ENCODE measurements at regions not wholly inside any gene's neighbourhood (a gene's known extent, or its start where the extent isn't known, plus 50 kb on each side); places are given as distances from the start of the nearest gene placed in this dataset.

DNA sequence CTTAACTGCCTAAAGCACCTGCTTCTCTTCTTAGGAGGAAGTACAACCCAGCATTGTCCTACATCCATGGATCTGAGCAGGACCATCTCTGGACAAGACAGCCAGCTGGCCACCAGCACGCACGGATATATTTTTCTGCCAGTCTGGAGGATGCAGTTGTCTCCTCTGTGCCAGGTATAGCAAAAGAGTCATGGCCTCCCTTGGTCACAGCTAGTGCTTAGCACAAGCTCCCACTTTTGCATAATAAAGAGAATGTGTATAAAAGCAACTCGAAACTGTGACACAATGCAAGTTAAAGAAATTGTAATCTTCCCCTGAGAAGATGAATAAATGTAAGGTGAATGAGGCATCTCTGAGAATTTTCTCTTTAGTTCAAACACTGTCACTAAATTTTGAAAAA is 267.8 kb upstream of the MANEA start:
- no peak for TF ChIP-seq GATA3 (IDR thresholded peaks at IDR 0.05; ENCODE audit: low read depth, low read length)

DNA sequence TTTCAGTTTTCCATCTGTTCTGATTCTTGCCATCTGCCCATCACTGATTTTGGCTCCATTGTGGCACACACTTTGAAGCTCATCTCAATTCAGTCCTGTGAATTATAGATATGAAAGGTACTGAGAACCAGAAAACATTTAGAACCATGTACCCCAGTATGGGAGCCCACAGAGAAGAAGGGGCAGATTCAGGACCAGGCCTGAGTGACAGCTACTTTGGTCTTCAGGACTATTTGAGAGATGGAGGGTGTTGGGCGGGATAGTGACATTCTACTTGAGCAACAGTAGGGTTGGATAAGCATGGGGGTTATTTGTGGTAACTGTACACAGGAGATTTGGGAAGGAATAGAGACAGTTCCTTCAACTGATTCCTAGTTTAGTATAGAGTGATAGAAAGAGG is 259.2 kb upstream of the MANEA start:
- no peak for TF ChIP-seq GATA3 (IDR thresholded peaks at IDR 0.05; ENCODE audit: low read depth, low read length)
- no peak for TF ChIP-seq GATA2 (IDR thresholded peaks at IDR 0.05; ENCODE audit: low read depth, low read length)

DNA sequence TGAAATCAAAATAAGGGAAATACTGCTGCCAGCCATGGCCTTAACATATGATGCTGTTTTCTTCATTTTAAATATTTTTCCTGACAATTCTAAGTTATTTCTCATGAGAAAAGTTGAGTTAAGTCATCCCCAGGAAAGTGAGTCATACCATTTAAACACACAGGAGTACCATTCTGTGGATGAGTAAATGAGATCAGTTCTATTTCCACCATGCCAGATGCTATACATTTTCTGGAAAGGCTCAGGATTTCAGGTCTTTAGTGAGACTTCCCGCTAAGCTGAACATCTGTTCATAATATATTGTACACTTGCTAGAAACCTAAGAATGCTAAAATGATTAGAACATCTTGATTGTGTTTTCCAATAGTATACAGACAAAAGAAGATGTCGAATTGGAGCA is 256.2 kb upstream of the MANEA start:
- TF ChIP-seq GATA2 (IDR thresholded peaks at IDR 0.05; ENCODE audit: low read depth, low read length) (no peak), GATA3 (IDR thresholded peaks at IDR 0.05; ENCODE audit: low read depth, low read length) (no peak)

DNA sequence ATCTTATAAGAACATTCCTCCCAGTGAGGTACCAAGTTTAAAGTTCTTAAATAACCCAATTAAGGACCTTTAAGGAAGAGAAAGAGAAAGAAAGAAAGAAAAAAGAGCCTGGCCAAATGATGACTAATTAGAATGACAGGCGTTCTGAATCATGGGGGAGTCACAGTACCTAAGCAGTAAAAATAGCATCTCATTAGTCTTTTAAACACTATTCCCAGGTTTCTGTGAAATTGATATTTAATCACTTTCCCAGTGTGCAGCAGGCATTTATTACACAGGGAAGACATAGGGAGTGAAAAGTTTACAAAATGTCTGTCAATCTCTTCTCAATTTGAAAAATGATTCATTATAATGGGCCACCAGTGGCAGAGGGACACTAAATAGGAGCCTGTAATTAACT is 251.4 kb upstream of the MANEA start:
- TF ChIP-seq GATA2 (IDR thresholded peaks at IDR 0.05; ENCODE audit: low read depth, low read length) (no peak), GATA3 (IDR thresholded peaks at IDR 0.05; ENCODE audit: low read depth, low read length) (no peak)

DNA sequence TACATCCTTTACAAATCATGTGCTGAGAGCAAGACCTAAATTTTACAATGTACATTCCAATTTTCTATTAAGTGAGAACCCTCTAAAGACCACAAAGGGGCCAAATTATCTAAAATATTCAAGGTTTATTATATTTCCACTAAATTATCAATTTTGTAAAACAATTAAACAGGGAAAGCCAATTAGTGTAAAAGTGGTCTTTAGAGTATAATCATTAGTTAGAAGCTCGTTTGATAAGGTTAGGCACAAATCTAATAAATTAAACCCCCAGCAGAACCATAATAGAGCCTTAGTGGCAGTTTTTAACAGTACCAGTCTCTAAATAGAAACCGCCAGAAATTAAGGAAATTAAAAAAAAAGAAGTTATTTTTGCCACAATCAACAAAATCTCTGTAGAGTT is 249.1 kb upstream of the MANEA start:
- no peak for TF ChIP-seq GATA2 (IDR thresholded peaks at IDR 0.05; ENCODE audit: low read depth, low read length)
- TF ChIP-seq GATA3 (IDR thresholded peaks at IDR 0.05; ENCODE audit: low read depth, low read length) = no peak

DNA sequence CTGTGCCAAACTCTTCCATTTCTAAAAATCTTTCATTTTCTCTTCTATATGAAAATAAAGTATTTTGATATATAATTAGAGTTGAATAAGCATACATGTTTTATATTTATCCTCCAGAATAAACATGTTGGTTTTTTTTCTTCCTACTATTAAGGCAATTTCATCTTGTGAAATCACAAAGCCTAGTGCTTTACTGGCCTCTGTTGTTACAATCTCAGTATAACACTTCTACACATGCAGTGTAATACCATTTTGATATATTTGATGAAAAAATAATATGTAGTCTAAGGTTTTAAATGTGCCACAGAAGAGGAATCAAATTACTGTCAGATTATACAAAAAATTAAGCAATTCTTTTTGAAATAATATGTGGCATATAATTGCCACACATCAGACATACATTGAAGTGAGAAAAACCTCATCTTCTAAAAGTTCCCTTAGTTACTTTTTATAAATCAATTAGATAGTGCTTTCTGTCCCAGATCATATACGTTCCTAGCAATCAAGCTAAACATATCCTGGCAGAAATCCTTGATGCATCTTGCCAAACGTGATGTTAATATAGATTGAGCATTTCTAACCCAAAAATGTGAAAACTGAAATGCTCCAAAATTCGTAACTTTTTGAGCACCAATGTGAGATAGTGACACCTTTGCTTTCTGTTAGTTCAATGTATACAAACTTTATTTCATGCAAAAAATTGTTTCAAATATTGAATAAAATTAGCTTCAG is 225.1 kb upstream of the MANEA start:
- no peak for TF ChIP-seq GATA3 (IDR thresholded peaks at IDR 0.05; ENCODE audit: low read depth, low read length)
- no peak for TF ChIP-seq GATA2 (IDR thresholded peaks at IDR 0.05; ENCODE audit: low read depth, low read length)

DNA sequence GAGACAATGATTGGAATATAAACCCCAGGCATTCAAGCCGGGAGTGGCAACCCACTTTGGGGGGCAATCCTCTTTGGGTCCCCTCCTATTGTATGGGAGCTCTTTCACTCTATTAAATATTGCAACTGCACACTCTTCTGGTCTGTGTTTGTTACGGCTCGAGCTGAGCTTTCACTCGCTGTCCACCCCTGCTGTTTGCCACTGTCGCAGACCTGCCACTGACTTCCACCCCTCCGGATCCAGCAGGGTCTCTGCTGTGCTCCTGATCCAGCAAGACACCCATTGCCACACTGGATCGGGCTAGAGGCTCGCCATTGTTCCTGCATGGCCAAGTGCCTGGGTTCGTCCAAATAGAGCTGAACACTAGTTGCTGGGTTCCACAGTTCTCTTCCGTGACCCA is 222.8 kb upstream of the MANEA start:
- TF ChIP-seq GATA3 (IDR thresholded peaks at IDR 0.05; ENCODE audit: low read depth, low read length) = no peak
- TF ChIP-seq GATA2 (IDR thresholded peaks at IDR 0.05; ENCODE audit: low read depth, low read length) = no peak

DNA sequence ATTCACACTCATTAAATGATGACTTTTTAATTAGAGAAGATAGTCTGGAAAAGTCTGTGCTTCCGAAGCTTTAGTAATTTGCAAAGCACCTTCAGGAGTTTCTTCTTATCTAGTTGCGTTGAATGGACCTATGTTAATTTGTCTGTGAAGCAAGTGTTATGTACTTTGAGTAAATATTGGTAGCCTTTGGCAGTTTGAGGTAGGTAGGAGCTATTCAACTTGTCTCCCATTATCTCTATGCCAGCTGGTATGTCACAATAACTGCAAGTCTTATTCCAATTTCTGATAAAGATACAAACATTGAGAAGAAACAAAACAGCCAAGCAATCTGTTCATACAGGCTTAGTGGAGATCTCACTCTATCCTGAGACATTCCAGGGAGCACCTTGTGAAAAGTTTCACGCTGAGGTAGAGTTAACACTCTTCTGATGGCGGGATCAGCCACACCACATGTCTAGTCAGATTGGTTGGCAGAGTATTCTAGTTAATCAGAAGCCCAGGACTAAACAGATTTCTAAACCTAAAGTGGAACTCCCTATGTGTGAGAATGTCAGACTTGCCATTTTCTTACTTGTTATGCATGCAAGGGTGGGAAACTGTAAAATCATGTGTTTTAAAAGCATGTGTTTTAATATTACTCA is 219.8 kb upstream of the MANEA start:
- TF ChIP-seq GATA3 (IDR thresholded peaks at IDR 0.05; ENCODE audit: low read depth, low read length) (no peak), GATA2 (IDR thresholded peaks at IDR 0.05; ENCODE audit: low read depth, low read length) (no peak)

DNA sequence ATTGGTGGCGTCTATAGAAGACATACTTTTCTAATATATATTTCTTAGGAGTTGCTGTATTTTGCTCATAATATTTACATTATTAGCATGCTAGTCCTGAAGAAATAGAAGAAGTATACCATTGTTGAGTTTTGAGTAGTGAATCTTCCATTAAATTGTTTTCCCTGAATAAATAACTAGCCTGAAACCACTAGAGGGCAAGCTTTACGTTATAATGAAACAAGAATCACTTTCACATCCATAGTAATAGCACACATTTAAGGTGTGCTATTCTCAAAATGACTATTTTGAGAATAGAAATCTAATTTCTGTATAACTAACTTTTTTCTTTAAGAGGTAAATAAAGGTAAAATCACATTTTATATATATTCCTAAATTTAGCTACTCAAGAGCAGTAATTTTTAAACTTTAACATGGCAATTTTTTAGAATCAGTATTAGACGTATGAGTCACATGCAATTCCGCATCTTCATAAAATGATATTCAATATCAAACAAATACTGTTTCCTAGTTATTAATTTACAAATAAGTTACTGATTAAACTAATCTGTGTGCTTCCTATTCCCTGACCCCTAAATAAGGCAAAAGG is 213.2 kb upstream of the MANEA start:
- no peak for TF ChIP-seq GATA2 (IDR thresholded peaks at IDR 0.05; ENCODE audit: low read depth, low read length)
- TF ChIP-seq GATA3 (IDR thresholded peaks at IDR 0.05; ENCODE audit: low read depth, low read length) = no peak

DNA sequence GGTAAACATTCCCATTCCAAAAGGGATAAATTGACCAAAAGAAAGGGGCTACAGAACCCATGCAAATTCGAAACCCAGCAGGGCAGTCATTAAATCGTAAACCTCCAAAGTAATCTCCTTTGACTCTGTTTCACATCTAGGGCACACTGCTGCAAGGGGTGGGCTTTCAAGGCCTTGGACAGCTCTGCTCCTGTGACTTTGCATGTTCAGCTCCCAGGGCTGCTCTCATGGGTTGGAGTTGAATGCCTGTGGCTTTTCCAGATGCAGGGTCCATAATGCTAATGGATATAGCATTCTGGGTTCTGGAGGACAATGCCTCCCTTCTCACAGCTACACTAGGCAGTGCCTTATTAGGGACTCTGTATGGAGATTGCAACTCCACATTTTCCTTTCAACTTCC is 211.9 kb upstream of the MANEA start:
- no peak for TF ChIP-seq GATA2 (IDR thresholded peaks at IDR 0.05; ENCODE audit: low read depth, low read length)
- TF ChIP-seq GATA3 (IDR thresholded peaks at IDR 0.05; ENCODE audit: low read depth, low read length) = no peak

DNA sequence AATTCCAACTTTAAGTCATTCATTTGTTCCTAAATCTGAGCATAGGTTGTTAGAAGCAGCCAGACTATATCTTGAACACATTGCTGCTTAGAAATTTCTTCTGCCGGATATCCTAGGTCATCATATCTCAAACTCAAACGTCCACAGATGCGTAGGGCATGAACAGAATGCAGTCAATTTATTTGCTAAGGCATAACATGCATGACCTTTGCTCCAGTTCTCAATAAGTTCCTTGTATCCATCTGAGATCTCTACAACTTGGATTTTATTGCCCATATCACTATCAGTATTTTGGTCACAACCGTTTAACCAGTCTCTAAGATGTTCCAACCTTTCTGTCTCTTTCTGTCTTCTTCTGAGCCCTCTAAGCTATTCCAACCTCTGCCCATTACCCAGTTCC is 210.9 kb upstream of the MANEA start:
- TF ChIP-seq GATA2 (IDR thresholded peaks at IDR 0.05; ENCODE audit: low read depth, low read length) (no peak), GATA3 (IDR thresholded peaks at IDR 0.05; ENCODE audit: low read depth, low read length) (no peak)

DNA sequence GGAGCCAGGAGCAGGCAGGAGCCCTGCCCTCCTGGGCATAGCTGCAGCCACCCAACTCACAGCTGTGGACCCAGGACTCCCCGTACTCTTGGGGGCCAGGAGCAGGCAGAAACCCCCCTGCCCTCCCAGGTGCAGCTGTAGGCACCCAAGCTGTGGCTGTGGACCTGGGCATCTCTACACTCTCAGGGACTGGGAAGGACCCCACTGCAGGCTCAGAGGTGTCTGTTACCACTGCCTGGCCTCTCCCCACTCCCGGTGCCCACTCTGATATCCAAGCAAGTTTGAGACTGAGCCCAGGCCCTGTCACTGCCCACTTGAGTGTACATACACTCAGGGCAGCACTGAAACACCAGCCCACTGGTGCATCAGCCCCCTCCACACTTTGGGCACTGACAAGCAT is 193.5 kb upstream of the MANEA start:
- TF ChIP-seq GATA2 (IDR thresholded peaks at IDR 0.05; ENCODE audit: low read depth, low read length) (no peak), GATA3 (IDR thresholded peaks at IDR 0.05; ENCODE audit: low read depth, low read length) (no peak)

DNA sequence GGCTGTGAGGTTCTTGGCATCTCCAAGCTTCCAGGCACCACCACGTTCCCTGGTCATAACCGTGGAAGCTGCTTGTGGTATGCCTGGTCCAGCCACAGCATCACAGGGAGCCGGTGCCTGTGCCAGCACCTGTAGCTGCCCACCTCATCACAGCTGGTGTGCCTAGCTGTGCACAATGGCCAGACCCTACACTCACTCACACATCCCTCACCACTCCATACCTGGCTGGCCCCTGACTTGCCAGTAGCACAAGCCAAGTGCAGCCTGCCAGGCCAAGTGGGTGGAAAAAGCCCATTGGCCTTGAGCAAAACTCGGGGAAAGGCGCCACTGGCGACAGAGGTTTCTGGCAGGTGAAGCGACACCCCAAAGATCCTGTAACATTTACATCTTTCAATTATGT is 192.3 kb upstream of the MANEA start:
- TF ChIP-seq GATA2 (IDR thresholded peaks at IDR 0.05; ENCODE audit: low read depth, low read length) = no peak
- TF ChIP-seq GATA3 (IDR thresholded peaks at IDR 0.05; ENCODE audit: low read depth, low read length) = no peak

DNA sequence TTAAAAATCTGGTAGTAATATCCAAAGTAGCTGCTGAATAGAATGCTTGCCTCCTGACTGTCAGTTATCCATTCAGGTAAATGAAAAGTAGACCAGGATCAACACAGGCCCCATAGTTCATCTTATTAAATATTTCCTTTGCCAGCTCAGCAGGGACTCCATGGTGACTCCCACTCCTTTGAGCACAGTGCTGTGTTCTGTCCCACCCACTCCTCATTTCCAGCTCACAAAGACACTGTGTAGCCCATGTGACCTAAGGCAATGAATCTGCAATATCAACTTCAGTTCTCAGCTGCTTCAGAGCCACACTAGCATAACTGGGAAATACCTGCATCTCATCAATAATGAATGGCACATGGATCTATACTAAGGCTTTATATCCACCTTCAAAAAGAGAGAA is 189.5 kb upstream of the MANEA start:
- TF ChIP-seq GATA2 (IDR thresholded peaks at IDR 0.05; ENCODE audit: low read depth, low read length) (no peak), GATA3 (IDR thresholded peaks at IDR 0.05; ENCODE audit: low read depth, low read length) (no peak)

DNA sequence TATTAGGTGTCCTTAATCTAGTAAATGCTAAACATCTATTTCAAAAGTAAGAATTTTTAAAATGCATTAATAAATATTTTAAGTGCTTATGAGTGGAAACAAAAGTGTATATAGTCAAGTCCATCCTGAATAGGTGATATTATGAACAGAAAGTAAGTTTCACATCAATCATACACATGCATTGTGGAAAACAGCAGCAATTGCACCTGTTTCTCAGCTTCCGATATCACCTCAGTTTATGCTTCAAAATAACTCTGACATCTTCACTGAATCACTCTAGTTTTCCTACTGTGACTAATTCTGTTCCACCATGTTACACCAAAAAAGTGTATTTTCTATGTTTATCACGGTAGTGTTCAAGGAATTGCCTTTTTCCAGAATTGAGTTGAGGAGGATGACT is 172.6 kb upstream of the MANEA start:
- TF ChIP-seq GATA3 (IDR thresholded peaks at IDR 0.05; ENCODE audit: low read depth, low read length) = no peak
- TF ChIP-seq GATA2 (IDR thresholded peaks at IDR 0.05; ENCODE audit: low read depth, low read length) = no peak

Measured in SH-SY5Y (cell line).